ENCODE measurements at regions not wholly inside any gene's neighbourhood (a gene's known extent, or its start where the extent isn't known, plus 50 kb on each side); places are given as distances from the start of the nearest gene placed in this dataset.

GRCh38 chr3:152968388-152969024, 133.6 kb downstream of the P2RY1 start:
- Histone ChIP-seq H3K4me1 (ENCODE audit: low read depth) (no peaks in the 10 kb centered on the region), H3K36me3 (ENCODE audit: low read depth) (no peaks in the 10 kb centered on the region), H3K9me3 (peaks cover 4% of the 10 kb centered on the region), H3K4me3 (no peak overlapping the region)
- no peak for DNase-seq
- peak; percentile 14 for ATAC-seq
- intact Hi-C loops (cut with DNase I, micrococcal nuclease): no loop called here
- TF ChIP-seq CTCF (IDR thresholded peaks at IDR 0.05): no peak

GRCh38 chr3:152969557-152970300, 134.8 kb downstream of the P2RY1 start:
- DNase-seq (no peak), ATAC-seq (no peak)
- Histone ChIP-seq H3K36me3 (ENCODE audit: low read depth) (no peaks in the 10 kb centered on the region), H3K4me3 (no peak overlapping the region), H3K4me1 (ENCODE audit: low read depth) (no peaks in the 10 kb centered on the region), H3K9me3 (peaks cover 4% of the 10 kb centered on the region)
- no peak for TF ChIP-seq CTCF (IDR thresholded peaks at IDR 0.05)
- intact Hi-C loops (cut with DNase I, micrococcal nuclease): no loop called here

- ATAC-seq (no peak), DNase-seq (no peak)
- no peak for TF ChIP-seq CTCF (IDR thresholded peaks at IDR 0.05)
- no peaks in the 10 kb centered on the region for H3K4me1 ChIP-seq (ENCODE audit: low read depth)
- no peak overlapping the region for H3K4me3 ChIP-seq
- H3K36me3 ChIP-seq (ENCODE audit: low read depth): no peaks in the 10 kb centered on the region
- intact Hi-C loops (cut with DNase I, micrococcal nuclease): no loop called here
- H3K9me3 ChIP-seq: peaks cover 4% of the 10 kb centered on the region
Observed at GRCh38 chr3:152970851-152971250, 135.9 kb downstream of the P2RY1 start.

GRCh38 chr3:152971880-152972279, 136.9 kb downstream of the P2RY1 start:
- TF ChIP-seq CTCF (IDR thresholded peaks at IDR 0.05): no peak
- intact Hi-C loops (cut with DNase I, micrococcal nuclease): no loop called here

GRCh38 chr3:152973575-152973974, 138.6 kb downstream of the P2RY1 start:
- no peak for TF ChIP-seq CTCF (IDR thresholded peaks at IDR 0.05)
- intact Hi-C loops (cut with DNase I, micrococcal nuclease): no loop called here

More at GRCh38 chr3:152971880-152972279, 136.9 kb downstream of the P2RY1 start:
- DNase-seq (no peak), ATAC-seq (no peak)
- no peaks in the 10 kb centered on the region for H3K4me1 ChIP-seq (ENCODE audit: low read depth)
- no peak overlapping the region for H3K4me3 ChIP-seq
- H3K9me3 ChIP-seq: no peaks in the 10 kb centered on the region
- H3K36me3 ChIP-seq (ENCODE audit: low read depth): no peaks in the 10 kb centered on the region

More at GRCh38 chr3:152973575-152973974, 138.6 kb downstream of the P2RY1 start:
- ATAC-seq (no peak), DNase-seq (no peak)
- Histone ChIP-seq H3K4me1 (ENCODE audit: low read depth) (no peaks in the 10 kb centered on the region), H3K4me3 (no peak overlapping the region), H3K36me3 (ENCODE audit: low read depth) (no peaks in the 10 kb centered on the region), H3K9me3 (no peaks in the 10 kb centered on the region)

All from mucosa of descending colon (tissue), 3 donors.